ENCODE measurements at regions not wholly inside any gene's neighbourhood (a gene's known extent, or its start where the extent isn't known, plus 50 kb on each side); places are given as distances from the start of the nearest gene placed in this dataset.

DNA sequence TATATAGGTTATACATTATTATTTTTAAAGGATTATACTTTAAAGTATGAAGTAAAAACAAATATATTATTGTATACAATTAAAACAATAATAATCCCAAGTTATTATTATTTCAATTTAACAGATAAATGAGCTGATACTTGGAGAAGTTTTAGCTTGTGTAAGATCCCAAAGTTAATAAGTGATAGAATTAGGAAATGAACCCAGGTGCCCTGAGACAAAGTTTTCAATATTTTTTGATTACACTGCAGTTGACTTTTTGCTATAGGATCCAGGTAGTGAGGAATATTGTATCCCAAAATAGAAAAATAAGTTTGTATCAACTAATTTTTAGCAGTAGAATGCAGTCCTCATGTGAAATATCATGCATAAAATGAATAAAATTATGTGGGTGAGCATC is 543.2 kb upstream of the ZNF608 start:
- no peaks in the 10 kb centered on the region for H3K79me2 ChIP-seq (ENCODE audit: insufficient read depth, low read length)
- no peak overlapping the region for H3K4me3 ChIP-seq (replicated peaks in 1 of 3; ENCODE audit: insufficient read depth in 1 of 3, low read depth in 2 of 3, low read length in 3 of 3)
- BruUV-seq (replicated peaks), result no TSS peak
- H3K9me3 ChIP-seq (ENCODE audit: low read length), result no peaks in the 10 kb centered on the region
- DNase-seq (ENCODE audit: low spot score) (no peak), FAIRE-seq (no peak), ATAC-seq (no peak)
- TF ChIP-seq ZNF782 (CRISPR knock-in tag; IDR thresholded peaks at IDR 0.05; ENCODE audit: borderline replicate concordance), result no peak
- no peak for TF ChIP-seq MYC (CRISPR knock-in tag; IDR thresholded peaks at IDR 0.05; ENCODE audit: borderline replicate concordance)
- no peak for TF ChIP-seq ZNF749 (CRISPR knock-in tag; IDR thresholded peaks at IDR 0.05; ENCODE audit: borderline replicate concordance)
- no peak for TF ChIP-seq TFDP1 (CRISPR knock-in tag; IDR thresholded peaks at IDR 0.05; ENCODE audit: borderline replicate concordance)
- TF ChIP-seq ZNF839 (CRISPR knock-in tag; IDR thresholded peaks at IDR 0.05; ENCODE audit: borderline replicate concordance), result no peak
- TF ChIP-seq ADNP (CRISPR knock-in tag; IDR thresholded peaks at IDR 0.05), result no peak
- no peak for TF ChIP-seq ZNF574 (CRISPR knock-in tag; IDR thresholded peaks at IDR 0.05)
- no peak for TF ChIP-seq ZMYM3 (CRISPR knock-in tag; IDR thresholded peaks at IDR 0.05)
- TF ChIP-seq DR1 (CRISPR knock-in tag; IDR thresholded peaks at IDR 0.05), result no peak
- no peak for TF ChIP-seq PAF1 (CRISPR knock-in tag; IDR thresholded peaks at IDR 0.05)
- no peak for TF ChIP-seq RFXAP (CRISPR knock-in tag; IDR thresholded peaks at IDR 0.05; ENCODE audit: borderline replicate concordance)
- no peak for TF ChIP-seq SUZ12 (IDR thresholded peaks at IDR 0.05; ENCODE audit: low read depth, low read length)
- TF ChIP-seq ZFYVE20 (CRISPR knock-in tag; IDR thresholded peaks at IDR 0.05; ENCODE audit: borderline replicate concordance, low read depth), result no peak
- no peak for TF ChIP-seq ZNF274 (CRISPR knock-in tag; IDR thresholded peaks at IDR 0.05)
- no peak for TF ChIP-seq TAF15 (IDR thresholded peaks at IDR 0.05; ENCODE audit: low read depth, low read length, poor library complexity, severe bottlenecking)
- TF ChIP-seq EHMT2 (IDR thresholded peaks at IDR 0.05; ENCODE audit: borderline replicate concordance, low read depth, low read length), result no peak
- TF ChIP-seq ZNF761 (CRISPR knock-in tag; conservative IDR thresholded peaks at IDR 0.05), result no peak
- no peak for TF ChIP-seq ZNF367 (CRISPR knock-in tag; IDR thresholded peaks at IDR 0.05; ENCODE audit: borderline replicate concordance)
- H4K20me1 ChIP-seq (ENCODE audit: insufficient read depth, low read length), result no peaks in the 10 kb centered on the region
- intact Hi-C loops (cut with micrococcal nuclease; ENCODE audit: unreplicated experiment), result no loop called here
- no peaks in the 10 kb centered on the region for H3K36me3 ChIP-seq (replicated peaks in 1 of 2; ENCODE audit: control insufficient read depth in 1 of 2, insufficient read depth in 2 of 2, low read length in 2 of 2)
- in situ Hi-C loops (cut with HindIII; ENCODE audit: extremely low pct_ligation_motif_present, low pct_unique_long_range_greater_than_20kb), result no loop called here
- ChIA-PET CTCF (ENCODE audit: low intra/inter-chr PET ratio, low total read pairs) (no interaction called here), POLR2A (no interaction called here)
- H3K27ac ChIP-seq (ENCODE audit: extremely low read length, insufficient read depth, low read length), result no peak overlapping the region
- H2AFZ ChIP-seq (ENCODE audit: low read length), result no peak overlapping the region
- no peak overlapping the region for H3K4me2 ChIP-seq (ENCODE audit: low read depth, low read length)
- H3K9ac ChIP-seq (ENCODE audit: insufficient read depth, low read depth, low read length), result no peak overlapping the region
- H3K27me3 ChIP-seq (ENCODE audit: control insufficient read depth in 1 of 2, insufficient read depth in 2 of 2, low read length in 2 of 2), result no peaks in the 10 kb centered on the region
- no peaks in the 10 kb centered on the region for H3K4me1 ChIP-seq (ENCODE audit: insufficient read depth, low read length)

Measured in HepG2 (cell line).